Hematopoietic multipotent progenitor cell treated with erythropoietin and hydrocortisone succinate and interleukin-3 and kit ligand, for 4 days (in vitro differentiated cells): ENCODE measurements at regions not wholly inside any gene's neighbourhood (a gene's known extent, or its start where the extent isn't known, plus 50 kb on each side); places are given as distances from the start of the nearest gene placed in this dataset.
"Not testable (repeated sequence)": the region's sequence is repeated elsewhere in the genome, so short reads cannot be mapped to it uniquely, and the experiment has no call there.

ENCODE experiments used
- DNase-seq: peaks from one replicate; pipeline ENCODE4 v3.0.0-alpha.2; 2015

- no peak for DNase-seq
Observed at GRCh38 chr18:68427951-68428401, 286.9 kb downstream of the TMX3 start.

GRCh38 chr18:68426731-68427315, 288.1 kb downstream of the TMX3 start:
- DNase-seq = no peak

GRCh38 chr18:68418881-68419280, 296.0 kb downstream of the TMX3 start:
- no peak for DNase-seq

GRCh38 chr18:68418226-68418868, 296.6 kb downstream of the TMX3 start:
- no peak for DNase-seq

- no peak for DNase-seq
Observed at GRCh38 chr18:68417826-68418225, 297.1 kb downstream of the TMX3 start.

GRCh38 chr18:68417166-68417799, 297.6 kb downstream of the TMX3 start:
- DNase-seq = no peak

GRCh38 chr18:68414407-68414806, 300.5 kb downstream of the TMX3 start:
- no peak for DNase-seq

GRCh38 chr18:68409576-68409975, 305.3 kb downstream of the TMX3 start:
- DNase-seq = no peak

- no peak for DNase-seq
Observed at GRCh38 chr18:68406761-68407160, 308.1 kb downstream of the TMX3 start.

- no peak for DNase-seq
Observed at GRCh38 chr18:68402784-68403183, 312.1 kb downstream of the TMX3 start.

GRCh38 chr18:68400889-68401288, 314.0 kb downstream of the TMX3 start:
- no peak for DNase-seq

- DNase-seq = no peak
Observed at GRCh38 chr18:68399721-68400120, 315.2 kb downstream of the TMX3 start.

- no peak for DNase-seq
Observed at GRCh38 chr18:68397241-68398035, 317.5 kb downstream of the TMX3 start.

GRCh38 chr18:68394705-68395104, 320.2 kb downstream of the TMX3 start:
- DNase-seq = no peak

GRCh38 chr18:68391801-68392200, 323.1 kb downstream of the TMX3 start:
- DNase-seq = no peak

- DNase-seq = no peak
Observed at GRCh38 chr18:68387246-68387645, 327.7 kb downstream of the TMX3 start.

- DNase-seq = not testable (repeated sequence)
Observed at GRCh38 chr18:68383979-68384378, 330.9 kb downstream of the TMX3 start.

GRCh38 chr18:68376926-68377325, 338.0 kb downstream of the TMX3 start:
- no peak for DNase-seq

- no peak for DNase-seq
Observed at GRCh38 chr18:68362907-68363306, 352.0 kb downstream of the TMX3 start.

GRCh38 chr18:68355637-68356036, 359.3 kb downstream of the TMX3 start:
- no peak for DNase-seq

GRCh38 chr18:68354176-68354575, 360.7 kb downstream of the TMX3 start:
- no peak for DNase-seq

GRCh38 chr18:68342039-68342659, 372.8 kb downstream of the TMX3 start:
- no peak for DNase-seq

- no peak for DNase-seq
Observed at GRCh38 chr18:68340606-68341005, 374.3 kb downstream of the TMX3 start.
